ENCODE measurements at regions not wholly inside any gene's neighbourhood (a gene's known extent, or its start where the extent isn't known, plus 50 kb on each side); places are given as distances from the start of the nearest gene placed in this dataset.

DNA sequence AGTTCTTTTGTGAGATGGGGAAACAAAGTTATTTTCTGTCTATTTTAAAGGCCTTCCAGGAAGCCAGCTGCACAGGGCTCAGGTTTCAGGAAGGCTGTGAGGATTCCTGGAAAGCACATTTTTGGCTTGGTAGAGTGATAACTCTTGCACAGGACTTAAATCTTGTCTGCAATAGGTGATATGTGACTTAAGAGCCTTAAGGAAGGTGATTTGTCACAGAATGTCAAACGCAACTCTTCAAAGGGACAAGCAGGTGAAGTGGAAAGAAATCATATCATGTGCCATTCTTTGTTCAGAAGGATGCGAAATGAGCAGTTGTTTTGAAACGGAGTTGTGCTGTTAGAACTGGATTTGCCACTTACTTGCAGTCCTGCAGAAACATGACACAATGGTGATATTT, 459.3 kb downstream of the MAT2B start:
- no peak for TF ChIP-seq ZFP30 (CRISPR knock-in tag; IDR thresholded peaks at IDR 0.05)
- TF ChIP-seq TCF4 (CRISPR knock-in tag; IDR thresholded peaks at IDR 0.05; ENCODE audit: borderline replicate concordance) = no peak
- TF ChIP-seq ZNF565 (CRISPR knock-in tag; conservative IDR thresholded peaks at IDR 0.05; ENCODE audit: low read depth) = no peak
- TF ChIP-seq ARNTL (CRISPR knock-in tag; IDR thresholded peaks at IDR 0.05; ENCODE audit: borderline replicate concordance, low read depth) = no peak
- no peak for TF ChIP-seq ZFP3 (CRISPR knock-in tag; IDR thresholded peaks at IDR 0.05)
- TF ChIP-seq, protein P1, sequence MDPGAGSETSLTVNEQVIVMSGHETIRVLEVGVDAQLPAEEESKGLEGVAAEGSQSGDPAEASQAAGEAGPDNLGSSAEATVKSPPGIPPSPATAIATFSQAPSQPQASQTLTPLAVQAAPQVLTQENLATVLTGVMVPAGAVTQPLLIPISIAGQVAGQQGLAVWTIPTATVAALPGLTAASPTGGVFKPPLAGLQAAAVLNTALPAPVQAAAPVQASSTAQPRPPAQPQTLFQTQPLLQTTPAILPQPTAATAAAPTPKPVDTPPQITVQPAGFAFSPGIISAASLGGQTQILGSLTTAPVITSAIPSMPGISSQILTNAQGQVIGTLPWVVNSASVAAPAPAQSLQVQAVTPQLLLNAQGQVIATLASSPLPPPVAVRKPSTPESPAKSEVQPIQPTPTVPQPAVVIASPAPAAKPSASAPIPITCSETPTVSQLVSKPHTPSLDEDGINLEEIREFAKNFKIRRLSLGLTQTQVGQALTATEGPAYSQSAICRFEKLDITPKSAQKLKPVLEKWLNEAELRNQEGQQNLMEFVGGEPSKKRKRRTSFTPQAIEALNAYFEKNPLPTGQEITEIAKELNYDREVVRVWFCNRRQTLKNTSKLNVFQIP (CRISPR knock-in tag; IDR thresholded peaks at IDR 0.05; ENCODE audit: borderline replicate concordance, low read depth) = no peak
- no peak for TF ChIP-seq BACH2 (CRISPR knock-in tag; IDR thresholded peaks at IDR 0.05; ENCODE audit: borderline replicate concordance)
- TF ChIP-seq PATZ1 (CRISPR knock-in tag; IDR thresholded peaks at IDR 0.05; ENCODE audit: borderline replicate concordance) = no peak
- TF ChIP-seq ZNF70 (CRISPR knock-in tag; IDR thresholded peaks at IDR 0.05) = no peak
- TF ChIP-seq CSDC2 (CRISPR knock-in tag; IDR thresholded peaks at IDR 0.05) = no peak
- no peak for TF ChIP-seq ISL1 (CRISPR knock-in tag; IDR thresholded peaks at IDR 0.05)
- no peak for TF ChIP-seq RARB (CRISPR knock-in tag; IDR thresholded peaks at IDR 0.05)
- no peak for TF ChIP-seq PPARA (CRISPR knock-in tag; IDR thresholded peaks at IDR 0.05; ENCODE audit: borderline replicate concordance)
- TF ChIP-seq OSR1 (CRISPR knock-in tag; IDR thresholded peaks at IDR 0.05) = no peak
- no peak for TF ChIP-seq CSRNP3 (CRISPR knock-in tag; IDR thresholded peaks at IDR 0.05)
- no peak for TF ChIP-seq ESRRG (CRISPR knock-in tag; IDR thresholded peaks at IDR 0.05)
- TF ChIP-seq ZNF8 (CRISPR knock-in tag; IDR thresholded peaks at IDR 0.05) = no peak
- no peak for TF ChIP-seq ZC3H10 (CRISPR knock-in tag; IDR thresholded peaks at IDR 0.05)
- no peak for ATAC-seq

- TF ChIP-seq CSDC2 (CRISPR knock-in tag; IDR thresholded peaks at IDR 0.05) (no peak), ISL1 (CRISPR knock-in tag; IDR thresholded peaks at IDR 0.05) (no peak)
- ATAC-seq = no peak
These were observed 461.8 kb downstream of the MAT2B start for GRCh38 chr5:163967268-163967667.

GRCh38 chr5:163968651-163969050, 463.2 kb downstream of the MAT2B start:
- ATAC-seq = no peak

More at GRCh38 chr5:163968651-163969050, 463.2 kb downstream of the MAT2B start:
- TF ChIP-seq SNAI2 (CRISPR knock-in tag; IDR thresholded peaks at IDR 0.05) (no peak), CREB5 (CRISPR knock-in tag; IDR thresholded peaks at IDR 0.05; ENCODE audit: low read depth) (no peak), ARNTL (CRISPR knock-in tag; IDR thresholded peaks at IDR 0.05; ENCODE audit: borderline replicate concordance, low read depth) (no peak), PPARA (CRISPR knock-in tag; IDR thresholded peaks at IDR 0.05; ENCODE audit: borderline replicate concordance) (no peak), RARB (CRISPR knock-in tag; IDR thresholded peaks at IDR 0.05) (no peak), GLIS3 (CRISPR knock-in tag; IDR thresholded peaks at IDR 0.05) (no peak), TCF4 (CRISPR knock-in tag; IDR thresholded peaks at IDR 0.05; ENCODE audit: borderline replicate concordance) (no peak), ISL1 (CRISPR knock-in tag; IDR thresholded peaks at IDR 0.05) (no peak), CSDC2 (CRISPR knock-in tag; IDR thresholded peaks at IDR 0.05) (no peak), ZNF70 (CRISPR knock-in tag; IDR thresholded peaks at IDR 0.05) (no peak), BACH2 (CRISPR knock-in tag; IDR thresholded peaks at IDR 0.05; ENCODE audit: borderline replicate concordance) (no peak), ZFP30 (CRISPR knock-in tag; IDR thresholded peaks at IDR 0.05) (no peak), PATZ1 (CRISPR knock-in tag; IDR thresholded peaks at IDR 0.05; ENCODE audit: borderline replicate concordance) (no peak), CSRNP3 (CRISPR knock-in tag; IDR thresholded peaks at IDR 0.05) (no peak), ZC3H10 (CRISPR knock-in tag; IDR thresholded peaks at IDR 0.05) (no peak), OSR1 (CRISPR knock-in tag; IDR thresholded peaks at IDR 0.05) (no peak), ESRRG (CRISPR knock-in tag; IDR thresholded peaks at IDR 0.05) (no peak)
- TF ChIP-seq, protein P1 (CRISPR knock-in tag; IDR thresholded peaks at IDR 0.05; ENCODE audit: borderline replicate concordance, low read depth) = no peak
- TF ChIP-seq, protein P2, sequence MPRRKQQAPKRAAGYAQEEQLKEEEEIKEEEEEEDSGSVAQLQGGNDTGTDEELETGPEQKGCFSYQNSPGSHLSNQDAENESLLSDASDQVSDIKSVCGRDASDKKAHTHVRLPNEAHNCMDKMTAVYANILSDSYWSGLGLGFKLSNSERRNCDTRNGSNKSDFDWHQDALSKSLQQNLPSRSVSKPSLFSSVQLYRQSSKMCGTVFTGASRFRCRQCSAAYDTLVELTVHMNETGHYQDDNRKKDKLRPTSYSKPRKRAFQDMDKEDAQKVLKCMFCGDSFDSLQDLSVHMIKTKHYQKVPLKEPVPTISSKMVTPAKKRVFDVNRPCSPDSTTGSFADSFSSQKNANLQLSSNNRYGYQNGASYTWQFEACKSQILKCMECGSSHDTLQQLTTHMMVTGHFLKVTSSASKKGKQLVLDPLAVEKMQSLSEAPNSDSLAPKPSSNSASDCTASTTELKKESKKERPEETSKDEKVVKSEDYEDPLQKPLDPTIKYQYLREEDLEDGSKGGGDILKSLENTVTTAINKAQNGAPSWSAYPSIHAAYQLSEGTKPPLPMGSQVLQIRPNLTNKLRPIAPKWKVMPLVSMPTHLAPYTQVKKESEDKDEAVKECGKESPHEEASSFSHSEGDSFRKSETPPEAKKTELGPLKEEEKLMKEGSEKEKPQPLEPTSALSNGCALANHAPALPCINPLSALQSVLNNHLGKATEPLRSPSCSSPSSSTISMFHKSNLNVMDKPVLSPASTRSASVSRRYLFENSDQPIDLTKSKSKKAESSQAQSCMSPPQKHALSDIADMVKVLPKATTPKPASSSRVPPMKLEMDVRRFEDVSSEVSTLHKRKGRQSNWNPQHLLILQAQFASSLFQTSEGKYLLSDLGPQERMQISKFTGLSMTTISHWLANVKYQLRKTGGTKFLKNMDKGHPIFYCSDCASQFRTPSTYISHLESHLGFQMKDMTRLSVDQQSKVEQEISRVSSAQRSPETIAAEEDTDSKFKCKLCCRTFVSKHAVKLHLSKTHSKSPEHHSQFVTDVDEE (CRISPR knock-in tag; IDR thresholded peaks at IDR 0.05) = no peak

Measured in SK-N-SH treated with all-trans-retinoic acid at 6 μM for 48 hours (cell line).